Endodermal cell (in vitro differentiated cells): ENCODE measurements at regions not wholly inside any gene's neighbourhood (a gene's known extent, or its start where the extent isn't known, plus 50 kb on each side); places are given as distances from the start of the nearest gene placed in this dataset.

Experiments used
- DNase-seq: peaks from one replicate; pipeline ENCODE4 v3.0.0-alpha.2; 2017
- H3K27ac ChIP-seq: 2 replicates; pipeline ENCODE4 v1.5.1; 2013; ENCODE audit warnings: mild to moderate bottlenecking, low read depth, low read length, moderate library complexity
- H3K27me3 ChIP-seq: 2 replicates; pipeline ENCODE4 v1.6.1; 2013; ENCODE audit warnings: mild to moderate bottlenecking, low read length, moderate library complexity; ENCODE audit not compliant: insufficient read depth, control insufficient read depth, poor library complexity, severe bottlenecking
- H3K36me3 ChIP-seq: 2 replicates; pipeline ENCODE4 v1.7.0; 2013; ENCODE audit warnings: mild to moderate bottlenecking, low read length, moderate library complexity; ENCODE audit not compliant: control insufficient read depth, insufficient read depth
- H3K4me1 ChIP-seq: one replicate; pipeline ENCODE4 v1.7.0; 2013; ENCODE audit warnings: low read length; ENCODE audit not compliant: control insufficient read depth, insufficient read depth
- H3K4me3 ChIP-seq: 2 replicates; pipeline ENCODE4 v1.5.1; 2013; ENCODE audit warnings: mild to moderate bottlenecking, low read length, moderate library complexity
- H3K9ac ChIP-seq: 2 replicates; pipeline ENCODE4 v1.6.1; 2013; ENCODE audit warnings: mild to moderate bottlenecking, low read length, moderate library complexity; ENCODE audit not compliant: poor library complexity, severe bottlenecking; ENCODE audit errors: extremely low read depth
- H3K9me3 ChIP-seq: 2 replicates; pipeline ENCODE4 v1.6.1; 2013; ENCODE audit warnings: mild to moderate bottlenecking, low read length, moderate library complexity; ENCODE audit not compliant: control insufficient read depth
- H3K27ac Mint-ChIP-seq: 2 replicates; pipeline ENCODE4 v1.8.0; 2020; ENCODE audit warnings: mixed read lengths
- H3K27me3 Mint-ChIP-seq: 2 replicates; pipeline ENCODE4 v1.8.0; 2021; ENCODE audit warnings: mild to moderate bottlenecking, mixed read lengths; ENCODE audit not compliant: insufficient read depth
- H3K36me3 Mint-ChIP-seq: 2 replicates; pipeline ENCODE4 v1.8.0; 2020; ENCODE audit warnings: low read depth, mixed read lengths
- H3K4me1 Mint-ChIP-seq: 2 replicates; pipeline ENCODE4 v1.8.0; 2020; ENCODE audit warnings: mixed read lengths
- H3K4me3 Mint-ChIP-seq: 2 replicates; pipeline ENCODE4 v1.8.0; 2020; ENCODE audit warnings: mild to moderate bottlenecking, moderate library complexity, mixed read lengths
- H3K9me3 Mint-ChIP-seq: 2 replicates; pipeline ENCODE4 v1.8.0; 2020; ENCODE audit warnings: mild to moderate bottlenecking, mixed read lengths
- CTCF ChIP-seq: fragments of 200-600 bp; sonication (generic); conservative IDR thresholded peaks from 2 replicates; pipeline ENCODE4 v1.5.0; 2021; ENCODE audit warnings: antibody characterized with exemption, mild to moderate bottlenecking
- WGBS, 2 experiments: methylation state at CpG; one replicate each; pipeline versions ENCODE4 v1.1.5 to v1.1.7; 2013; ENCODE audit warnings: missing lambda C conversion rate in 2 of 2, mixed read lengths in 1 of 2; ENCODE audit not compliant: insufficient coverage in 1 of 2, insufficient read length in 1 of 2; 5-methylcytosine and 5-hydroxymethylcytosine counted together

- Histone ChIP-seq H3K4me1 (no peaks in the 10 kb centered on the region), H3K36me3 (no peaks in the 10 kb centered on the region), H3K4me3 (no peak overlapping the region), H3K9me3 (no peaks in the 10 kb centered on the region), H3K27me3 (no peaks in the 10 kb centered on the region), H3K9ac (no peak overlapping the region), H3K27ac (no peak overlapping the region)
- TF ChIP-seq CTCF, result no peak
- DNase-seq, result no peak
- no CpG with 5 or more reads among the region's 1 CpG for WGBS, 2 experiments
- H3K27me3 Mint-ChIP-seq, result no peaks in the 10 kb centered on the region
- H3K36me3 Mint-ChIP-seq, result no peaks in the 10 kb centered on the region
- H3K9me3 Mint-ChIP-seq, result no peaks in the 10 kb centered on the region
- H3K4me1 Mint-ChIP-seq, result peaks cover 17% of the 10 kb centered on the region
- H3K4me3 Mint-ChIP-seq, result no peak overlapping the region
- H3K27ac Mint-ChIP-seq, result no peak overlapping the region
These were observed 1163.5 kb upstream of the PABPC4L start for GRCh38 chr4:135365065-135365464.

GRCh38 chr4:135359128-135359527 is 1157.5 kb upstream of the PABPC4L start:
- Histone ChIP-seq H3K9ac (no peak overlapping the region), H3K4me1 (no peaks in the 10 kb centered on the region), H3K9me3 (no peaks in the 10 kb centered on the region), H3K27ac (no peak overlapping the region), H3K4me3 (no peak overlapping the region), H3K27me3 (no peaks in the 10 kb centered on the region), H3K36me3 (no peaks in the 10 kb centered on the region)
- WGBS, 2 experiments, result 100% methylated on average over 1 of the region's 1 CpG; no CpG with 5 or more reads in 1 of the 2 experiments
- Mint-ChIP-seq H3K27me3 (no peaks in the 10 kb centered on the region), H3K9me3 (no peaks in the 10 kb centered on the region), H3K36me3 (no peaks in the 10 kb centered on the region), H3K27ac (no peak overlapping the region), H3K4me3 (no peak overlapping the region), H3K4me1 (peaks cover 17% of the 10 kb centered on the region)
- no peak for TF ChIP-seq CTCF
- no peak for DNase-seq

GRCh38 chr4:135357091-135357490 is 1155.5 kb upstream of the PABPC4L start:
- Histone ChIP-seq H3K4me3 (no peak overlapping the region), H3K27ac (no peak overlapping the region), H3K36me3 (no peaks in the 10 kb centered on the region), H3K27me3 (no peaks in the 10 kb centered on the region), H3K9ac (no peak overlapping the region), H3K4me1 (no peaks in the 10 kb centered on the region), H3K9me3 (no peaks in the 10 kb centered on the region)
- H3K27ac Mint-ChIP-seq, result no peak overlapping the region
- no peaks in the 10 kb centered on the region for H3K9me3 Mint-ChIP-seq
- no peak for TF ChIP-seq CTCF
- peaks cover 13% of the 10 kb centered on the region for H3K4me1 Mint-ChIP-seq
- no peak overlapping the region for H3K4me3 Mint-ChIP-seq
- DNase-seq, result no peak
- H3K27me3 Mint-ChIP-seq, result no peaks in the 10 kb centered on the region
- 94 to 100% methylated on average over 1 of the region's 1 CpG for WGBS, 2 experiments
- no peaks in the 10 kb centered on the region for H3K36me3 Mint-ChIP-seq
